GM21723 (cell line): ENCODE measurements at regions not wholly inside any gene's neighbourhood (a gene's known extent, or its start where the extent isn't known, plus 50 kb on each side); places are given as distances from the start of the nearest gene placed in this dataset.

Experiments
- ATAC-seq: cut with Tn5 transposase; IDR thresholded peaks from one replicate; pipeline ENCODE4 v1.9.1; 2021; ENCODE audit warnings: mild to moderate bottlenecking, moderate library complexity; ENCODE audit not compliant: unreplicated experiment

- ATAC-seq: no peak
Measured at GRCh38 chr4:32102896-32103295, 1382.7 kb downstream of the PCDH7 start.

GRCh38 chr4:32106767-32107166 lies 1386.6 kb downstream of the PCDH7 start:
- no peak for ATAC-seq

GRCh38 chr4:32112891-32113290 lies 1392.7 kb downstream of the PCDH7 start:
- ATAC-seq: no peak

GRCh38 chr4:32117693-32118092 lies 1397.5 kb downstream of the PCDH7 start:
- ATAC-seq: no peak

- ATAC-seq: no peak
Measured at GRCh38 chr4:32119907-32120306, 1399.7 kb downstream of the PCDH7 start.

- ATAC-seq: no peak
Measured at GRCh38 chr4:32128549-32128948, 1408.4 kb downstream of the PCDH7 start.

GRCh38 chr4:32129967-32130366 lies 1409.8 kb downstream of the PCDH7 start:
- ATAC-seq: no peak

- no peak for ATAC-seq
Measured at GRCh38 chr4:32133141-32133540, 1413.0 kb downstream of the PCDH7 start.

- ATAC-seq: no peak
Measured at GRCh38 chr4:32133734-32134133, 1413.6 kb downstream of the PCDH7 start.

GRCh38 chr4:32135642-32136041 lies 1415.5 kb downstream of the PCDH7 start:
- ATAC-seq: no peak

- no peak for ATAC-seq
Measured at GRCh38 chr4:32136081-32136787, 1416.1 kb downstream of the PCDH7 start.

- ATAC-seq: no peak
Measured at GRCh38 chr4:32140636-32141035, 1420.5 kb downstream of the PCDH7 start.

GRCh38 chr4:32142075-32142474 lies 1421.9 kb downstream of the PCDH7 start:
- no peak for ATAC-seq

GRCh38 chr4:32145987-32146386 lies 1425.8 kb downstream of the PCDH7 start:
- ATAC-seq: no peak

GRCh38 chr4:32147446-32148085 lies 1427.4 kb downstream of the PCDH7 start:
- no peak for ATAC-seq

- no peak for ATAC-seq
Measured at GRCh38 chr4:32148111-32148666, 1428.0 kb downstream of the PCDH7 start.

GRCh38 chr4:32158961-32159360 lies 1438.8 kb downstream of the PCDH7 start:
- no peak for ATAC-seq

- no peak for ATAC-seq
Measured at GRCh38 chr4:32161392-32161791, 1441.2 kb downstream of the PCDH7 start.

GRCh38 chr4:32163125-32163524 lies 1443.0 kb downstream of the PCDH7 start:
- no peak for ATAC-seq

- no peak for ATAC-seq
Measured at GRCh38 chr4:32169841-32170240, 1449.7 kb downstream of the PCDH7 start.

- no peak for ATAC-seq
Measured at GRCh38 chr4:32172086-32172485, 1451.9 kb downstream of the PCDH7 start.

- ATAC-seq: no peak
Measured at GRCh38 chr4:32172761-32173160, 1452.6 kb downstream of the PCDH7 start.
